ENCODE measurements at regions not wholly inside any gene's neighbourhood (a gene's known extent, or its start where the extent isn't known, plus 50 kb on each side); places are given as distances from the start of the nearest gene placed in this dataset.
"Not testable (repeated sequence)": the region's sequence is repeated elsewhere in the genome, so short reads cannot be mapped to it uniquely, and the experiment has no call there.

- no peak for DNase-seq
Observed at GRCh38 chr9:102497709-102498108, 497.4 kb upstream of the CYLC2 start.

DNA sequence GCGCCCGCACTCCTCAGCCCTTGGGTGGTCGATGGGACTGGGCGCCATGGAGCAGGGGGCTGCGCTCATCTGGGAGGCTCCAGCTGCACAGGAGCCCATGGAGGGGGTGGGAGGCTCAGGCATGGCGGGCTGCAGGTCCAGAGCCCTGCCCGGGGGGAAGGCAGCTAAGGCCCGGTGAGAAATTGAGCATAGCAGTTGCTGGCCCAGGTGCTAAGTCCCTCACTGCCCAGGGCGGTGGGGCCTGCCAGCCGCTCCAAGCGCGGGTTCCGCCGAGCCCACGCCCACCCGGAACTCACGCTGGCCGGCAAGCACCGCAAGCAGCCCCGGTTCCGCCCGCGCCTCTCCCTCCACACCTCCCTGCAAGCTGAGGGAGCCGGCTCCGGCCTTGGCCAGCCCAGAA, 508.2 kb upstream of the CYLC2 start:
- not testable (repeated sequence) for DNase-seq

DNA sequence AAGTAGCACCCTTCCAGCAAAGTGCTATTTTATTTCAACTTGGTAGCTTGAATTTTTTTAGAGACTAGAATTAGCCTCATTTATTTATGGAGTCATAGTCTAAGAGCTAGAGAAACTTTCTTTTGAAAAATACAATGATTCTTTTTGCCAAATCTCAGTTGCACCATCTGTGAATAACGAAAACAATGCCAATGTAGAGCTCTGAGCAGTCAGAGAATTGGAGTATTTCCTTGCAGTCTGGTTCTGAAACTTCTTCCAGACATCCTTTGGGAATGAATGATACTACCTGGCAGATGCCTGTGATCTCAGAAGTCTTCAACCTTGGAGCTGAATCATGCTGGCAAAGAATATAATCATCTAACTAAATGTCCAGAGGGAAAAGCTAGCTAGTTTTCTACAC, 511.5 kb upstream of the CYLC2 start:
- DNase-seq, result no peak

DNA sequence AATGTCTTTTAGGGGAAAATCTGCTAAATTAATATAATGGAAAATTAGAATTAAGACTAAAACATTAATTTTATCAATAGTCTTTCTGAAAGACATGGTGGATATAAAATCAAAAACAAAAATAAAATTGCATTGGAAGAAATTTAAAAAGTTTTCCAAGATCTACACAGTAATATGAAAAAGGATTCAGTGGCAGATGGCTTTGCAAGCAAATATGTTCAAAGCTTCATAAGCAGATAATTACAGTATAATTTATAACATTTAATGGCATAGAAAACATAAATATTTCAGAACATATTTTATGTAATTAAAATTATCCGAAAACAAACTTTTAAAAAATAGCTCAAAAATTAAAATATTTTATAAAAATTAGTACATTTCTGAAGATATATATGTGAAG, 512.4 kb upstream of the CYLC2 start:
- no peak for DNase-seq

DNA sequence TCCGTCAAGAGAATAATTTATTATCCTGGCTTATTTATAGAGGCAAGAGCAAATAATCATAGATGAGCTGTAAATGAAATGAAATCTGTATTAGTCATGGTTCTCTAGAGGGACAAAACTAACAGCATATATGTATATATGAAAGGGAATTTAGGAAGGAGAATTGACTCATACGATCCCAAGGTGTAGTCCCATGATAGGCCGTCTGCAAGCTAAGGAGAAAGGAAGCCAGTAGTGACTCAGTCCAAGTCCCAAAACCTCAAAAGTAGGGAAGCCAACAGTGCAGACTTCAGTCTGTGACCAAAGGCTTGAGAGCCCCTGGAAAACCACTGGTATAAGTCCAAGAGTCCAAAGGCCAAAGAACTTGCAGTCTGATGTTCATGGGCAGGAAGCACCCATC, 515.9 kb upstream of the CYLC2 start:
- DNase-seq, result no peak

- no peak for DNase-seq
Observed at GRCh38 chr9:102474357-102474756, 520.8 kb upstream of the CYLC2 start.

DNA sequence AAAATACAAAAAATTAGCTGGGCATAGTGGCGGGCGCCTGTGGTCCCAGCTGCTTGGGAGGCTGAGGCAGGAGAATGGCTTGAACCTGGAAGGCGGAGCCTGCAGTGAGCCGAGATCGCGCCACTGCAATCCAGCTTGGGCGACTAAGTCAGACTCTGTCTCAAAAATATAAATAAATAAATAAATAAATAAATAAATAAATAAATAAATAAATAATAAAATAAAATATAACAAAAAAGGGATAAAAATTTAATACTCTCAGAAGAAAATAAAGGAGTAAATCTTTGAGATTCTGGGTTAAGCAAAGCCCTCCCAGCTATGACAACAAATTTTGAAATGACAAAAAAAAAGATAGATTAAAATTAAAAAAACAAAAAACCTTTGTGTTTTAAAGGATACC, 525.7 kb upstream of the CYLC2 start:
- DNase-seq, result not testable (repeated sequence)

GRCh38 chr9:102461156-102461819, 533.8 kb upstream of the CYLC2 start:
- no peak for DNase-seq

DNA sequence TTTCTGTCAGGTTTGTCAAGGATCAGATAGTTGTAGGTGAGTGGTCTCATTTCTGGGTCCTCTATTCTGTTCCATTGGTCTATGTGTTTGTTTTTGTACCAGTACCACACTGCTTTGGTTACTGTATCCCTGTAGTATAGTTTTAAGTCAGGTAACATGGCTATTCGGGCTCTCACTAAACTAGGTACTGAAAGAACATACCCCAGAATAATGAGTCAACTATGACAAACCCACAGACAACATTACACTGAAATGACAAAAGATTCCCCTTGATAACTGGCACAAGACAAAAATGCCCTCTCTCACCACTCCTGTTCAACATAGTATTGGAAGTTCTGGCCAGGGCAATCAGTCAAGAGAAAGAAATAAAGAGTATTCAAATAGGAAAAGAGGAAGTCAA, 535.3 kb upstream of the CYLC2 start:
- no peak for DNase-seq

GRCh38 chr9:102456562-102456961, 538.6 kb upstream of the CYLC2 start:
- DNase-seq, result no peak

DNA sequence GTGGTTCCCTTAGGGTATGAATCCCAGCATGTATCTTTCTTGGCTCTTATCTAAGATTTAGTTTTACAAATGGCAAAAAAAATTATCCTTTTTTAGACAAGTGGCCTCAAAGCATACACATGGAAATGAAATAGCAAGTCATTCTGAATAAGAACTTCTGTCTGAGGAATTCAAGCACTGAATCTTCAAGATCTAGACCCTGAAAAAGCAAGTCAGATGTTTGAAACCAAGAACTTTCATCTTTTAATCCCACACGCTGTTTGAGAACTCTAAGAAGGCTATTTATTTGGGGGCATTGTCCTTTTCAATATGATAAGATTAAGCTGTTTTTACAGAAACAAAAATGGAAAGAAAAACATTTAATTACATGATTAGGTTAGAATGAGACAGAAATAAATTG, 549.2 kb upstream of the CYLC2 start:
- DNase-seq, result no peak

DNA sequence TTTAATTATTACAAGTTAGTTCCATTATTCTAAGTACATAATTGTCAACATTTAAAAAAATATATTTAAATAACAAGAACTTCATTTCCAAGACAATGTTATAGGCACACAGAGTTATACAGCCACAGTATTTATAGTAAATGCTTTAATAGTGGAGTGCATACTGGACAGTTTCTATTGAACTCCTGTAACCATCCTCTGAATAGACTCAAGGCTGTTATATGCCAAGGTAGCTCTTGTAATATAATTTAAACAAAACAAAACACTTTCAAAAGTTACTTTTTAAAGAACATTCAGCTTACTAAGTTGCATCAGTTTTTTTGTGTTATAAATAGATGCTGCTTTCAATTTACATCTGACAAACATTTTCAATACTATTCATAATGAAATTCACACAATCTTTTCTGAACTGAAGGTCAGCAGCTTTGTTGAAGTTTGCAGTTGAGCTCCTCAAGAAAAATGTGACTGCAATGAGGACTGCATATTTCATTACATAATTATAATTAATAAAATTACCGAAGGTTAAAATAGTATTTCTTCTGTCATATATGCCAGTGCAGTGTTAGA, 549.9 kb upstream of the CYLC2 start:
- no peak for DNase-seq

DNA sequence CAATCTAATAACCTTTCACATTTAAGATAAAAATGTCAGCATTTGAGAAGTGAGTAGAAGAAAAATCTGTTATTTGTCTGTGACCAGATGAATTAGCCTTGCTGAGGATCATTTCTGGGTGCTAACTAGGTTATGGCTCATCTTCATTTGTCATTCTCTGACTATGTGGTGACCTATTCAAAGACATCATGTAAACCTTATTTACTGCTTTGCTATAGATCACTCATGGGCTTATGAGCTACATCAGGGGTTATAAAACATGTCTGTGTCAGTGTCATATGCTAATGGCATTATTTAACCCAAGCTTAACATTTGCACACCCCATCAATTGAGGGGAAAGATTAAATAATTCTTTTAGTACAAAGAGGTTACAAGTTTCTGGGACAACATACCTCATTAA, 555.5 kb upstream of the CYLC2 start:
- no peak for DNase-seq

DNA sequence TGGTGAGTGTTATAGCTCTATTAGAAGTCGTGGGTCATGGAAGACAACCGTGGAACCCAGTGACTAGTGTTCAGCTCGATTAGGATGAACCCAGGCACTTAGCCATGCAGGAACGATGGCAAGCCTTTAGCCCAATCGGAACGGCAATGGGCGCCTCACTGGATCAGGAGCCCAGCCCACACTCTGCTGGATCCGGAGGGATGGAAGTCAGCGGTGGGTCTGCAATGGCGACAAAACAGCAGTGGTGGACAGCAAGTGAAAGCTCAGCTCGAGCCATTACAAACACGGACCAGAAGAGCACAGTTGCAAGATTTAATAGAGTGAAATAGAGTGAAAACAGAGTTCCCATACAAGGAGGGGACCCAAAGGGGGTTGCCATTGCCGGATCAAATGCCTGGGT, 558.5 kb upstream of the CYLC2 start:
- DNase-seq, result not testable (repeated sequence)

DNA sequence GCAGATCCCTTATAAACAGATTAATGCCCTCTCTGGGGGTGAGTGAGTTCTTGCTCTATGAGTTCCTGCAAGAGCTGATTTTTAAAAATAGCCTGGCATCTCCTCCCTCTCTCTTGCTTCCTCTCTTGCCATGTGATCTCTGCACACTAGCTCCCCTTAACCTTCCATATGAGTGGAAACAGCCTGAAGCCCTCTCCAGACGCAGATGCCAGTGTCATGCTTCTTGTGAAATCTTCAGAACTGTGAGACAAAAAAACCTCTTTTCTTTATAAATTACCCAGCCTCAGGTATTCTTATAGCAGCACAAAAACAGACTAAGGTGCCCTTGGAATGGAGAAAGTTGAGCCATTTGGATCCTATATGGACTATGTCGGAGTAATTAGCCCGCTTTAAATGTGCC, 559.7 kb upstream of the CYLC2 start:
- no peak for DNase-seq

DNA sequence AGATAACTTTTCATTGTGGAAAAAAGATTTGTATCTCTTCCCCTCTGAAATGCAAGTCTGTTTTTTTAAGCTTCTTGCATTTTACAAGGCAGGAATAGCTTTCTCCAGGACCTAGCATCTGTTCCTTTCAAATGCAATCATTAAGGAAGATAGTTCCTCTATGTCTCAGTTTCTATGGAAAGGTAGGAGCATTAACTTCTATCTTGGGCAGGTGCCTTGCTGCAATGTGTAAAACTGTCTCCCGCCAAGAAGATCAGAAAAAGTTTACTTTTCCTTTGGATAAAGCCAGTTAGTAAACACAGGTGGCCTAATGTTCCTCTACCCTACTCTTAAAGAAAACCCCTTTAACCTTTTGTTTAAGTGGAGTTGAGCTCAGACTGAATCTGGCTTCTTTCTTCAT, 560.6 kb upstream of the CYLC2 start:
- DNase-seq, result no peak

GRCh38 chr9:102428305-102428704, 566.8 kb upstream of the CYLC2 start:
- no peak for DNase-seq

DNA sequence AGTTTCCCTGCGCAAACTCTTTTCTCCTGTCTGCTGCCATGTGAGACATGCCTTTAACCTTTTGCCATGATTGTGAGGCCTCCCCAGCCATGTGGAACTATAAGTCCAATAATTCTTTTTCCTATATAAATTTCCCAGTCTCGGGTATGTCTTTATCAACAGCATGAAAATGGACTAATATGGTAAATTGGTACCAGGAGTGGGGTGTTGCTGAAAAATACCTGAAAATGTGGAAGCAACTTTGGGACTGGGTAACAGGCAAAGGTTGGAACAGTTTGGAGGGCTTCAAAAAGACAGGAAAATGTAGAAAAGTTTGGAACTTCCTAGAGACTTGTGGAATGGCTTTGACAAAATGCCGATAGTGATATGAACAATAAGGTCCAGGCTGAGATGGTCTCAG, 578.9 kb upstream of the CYLC2 start:
- not testable (repeated sequence) for DNase-seq

GRCh38 chr9:102405218-102405867, 589.8 kb upstream of the CYLC2 start:
- DNase-seq, result no peak

GRCh38 chr9:102403514-102403913, 591.6 kb upstream of the CYLC2 start:
- DNase-seq, result no peak

DNA sequence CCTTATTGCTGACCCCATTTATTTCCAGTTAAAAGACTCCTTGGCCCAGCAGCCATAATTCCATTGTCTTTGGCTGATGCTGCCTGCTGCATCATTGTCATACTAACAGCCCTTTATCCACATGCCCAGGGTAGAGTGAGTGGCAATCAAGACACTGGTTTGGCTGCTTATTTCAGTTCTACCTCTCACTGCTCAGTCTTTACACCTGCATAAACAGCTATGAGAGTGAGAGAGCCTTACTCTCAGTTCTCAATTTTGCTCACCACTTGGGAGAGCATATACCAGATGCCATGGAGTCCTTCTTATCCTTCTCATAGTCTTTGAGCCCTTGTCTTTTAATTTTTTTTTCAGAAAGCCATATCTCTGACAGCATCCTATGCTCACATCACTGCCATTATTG, 596.9 kb upstream of the CYLC2 start:
- DNase-seq, result no peak

GRCh38 chr9:102385620-102386019, 609.5 kb upstream of the CYLC2 start:
- DNase-seq, result not testable (repeated sequence)

GRCh38 chr9:102362470-102363132, 624.2 kb upstream of the GRIN3A start:
- no peak for DNase-seq

GRCh38 chr9:102360846-102361245, 622.4 kb upstream of the GRIN3A start:
- DNase-seq, result no peak
